Stimulated activated effector memory CD8-positive, alpha-beta T cell treated with anti-CD3 and anti-CD28 coated beads, Interleukin-12 subunit alpha, Interleukin-12 subunit beta, amount 100 ng/mL, for 72 hours (primary cell): ENCODE measurements at regions not wholly inside any gene's neighbourhood (a gene's known extent, or its start where the extent isn't known, plus 50 kb on each side); places are given as distances from the start of the nearest gene placed in this dataset.

Experiments used
- ATAC-seq: fragments of 150-1000 bp; cut with Tn5 transposase; 2 replicates; pipeline ENCODE4 v1.10.0; 2021
- DNase-seq, 2 donors: peaks; one replicate each; pipeline ENCODE4 v3.0.0; 2021 to 2022; ENCODE audit warnings: low spot score in 2 of 2
- H3K27ac Mint-ChIP-seq: one replicate; pipeline ENCODE4 v1.8.0; 2022; ENCODE audit warnings: mild to moderate bottlenecking, mixed read lengths
- H3K36me3 Mint-ChIP-seq: one replicate; pipeline ENCODE4 v1.8.0; 2022; ENCODE audit warnings: mild to moderate bottlenecking, mixed read lengths
- H3K4me1 Mint-ChIP-seq: one replicate; pipeline ENCODE4 v1.8.0; 2022; ENCODE audit warnings: mixed read lengths
- H3K4me3 Mint-ChIP-seq: one replicate; pipeline ENCODE4 v1.8.0; 2022; ENCODE audit warnings: mild to moderate bottlenecking, mixed read lengths
- H3K9me3 Mint-ChIP-seq: one replicate; pipeline ENCODE4 v1.8.0; 2022; ENCODE audit warnings: mixed read lengths

DNA sequence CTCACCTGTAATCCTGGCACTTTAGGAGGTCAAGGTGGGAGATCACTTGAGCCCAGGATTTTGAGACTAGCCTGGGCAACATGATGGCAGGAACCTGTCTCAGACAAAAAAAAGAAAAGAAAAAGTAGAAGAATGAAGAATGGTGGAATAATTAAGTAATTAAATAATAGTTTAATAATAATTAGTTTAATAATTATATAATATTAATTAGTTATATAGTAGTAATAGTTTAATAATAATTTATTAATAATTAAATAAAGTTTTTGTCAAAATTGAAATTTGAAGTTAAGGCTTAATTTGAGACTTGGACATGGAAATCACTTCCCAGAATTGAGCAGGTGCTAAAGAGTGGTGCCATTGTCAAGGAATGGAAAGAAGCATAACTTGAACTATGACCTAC, 52.2 kb upstream of the ABCA12 start:
- no peak overlapping the region for H3K4me3 Mint-ChIP-seq
- DNase-seq = no peak

GRCh38 chr2:215189393-215189792, 51.0 kb upstream of the ABCA12 start:
- H3K4me3 Mint-ChIP-seq = no peak overlapping the region
- no peak overlapping the region for H3K27ac Mint-ChIP-seq
- peaks cover 4% of the 10 kb centered on the region for H3K9me3 Mint-ChIP-seq
- no peaks in the 10 kb centered on the region for H3K36me3 Mint-ChIP-seq
- ATAC-seq (no peak), DNase-seq (no peak)
- H3K4me1 Mint-ChIP-seq = no peaks in the 10 kb centered on the region

More for the DNA sequence above, 52.2 kb upstream of the ABCA12 start:
- ATAC-seq = no peak
- no peak overlapping the region for H3K27ac Mint-ChIP-seq
- H3K9me3 Mint-ChIP-seq = peaks cover 4% of the 10 kb centered on the region
- no peaks in the 10 kb centered on the region for H3K4me1 Mint-ChIP-seq
- no peaks in the 10 kb centered on the region for H3K36me3 Mint-ChIP-seq
